BLaER1 treated with 17β-estradiol and CSF1 and Interleukin-3, amounts not matched to agents 10 nM and 100 nM (cell line): ENCODE measurements at regions not wholly inside any gene's neighbourhood (a gene's known extent, or its start where the extent isn't known, plus 50 kb on each side); places are given as distances from the start of the nearest gene placed in this dataset.

Source experiments
- H3K27ac ChIP-seq, 11 experiments: shearing (Covaris generic); formaldehyde crosslinking; 2 replicates each; pipeline ENCODE4 v1.8.1; 2022
- H3K27me3 ChIP-seq, 11 experiments: shearing (Covaris generic); formaldehyde crosslinking; 2 replicates each; pipeline ENCODE4 v1.8.1; 2022
- H3K36me3 ChIP-seq, 11 experiments: shearing (Covaris generic); formaldehyde crosslinking; 2 replicates each; pipeline ENCODE4 v1.8.1; 2022
- H3K4me1 ChIP-seq, 10 experiments: shearing (Covaris generic); formaldehyde crosslinking; 2 replicates each; pipeline ENCODE4 v1.8.1; 2022
- H3K4me2 ChIP-seq, 11 experiments: shearing (Covaris generic); formaldehyde crosslinking; 2 replicates each; pipeline ENCODE4 v1.8.1; 2022
- H3K4me3 ChIP-seq, 10 experiments: shearing (Covaris generic); formaldehyde crosslinking; 2 replicates each; pipeline ENCODE4 v1.8.1; 2022
- H3K9ac ChIP-seq, 11 experiments: shearing (Covaris generic); formaldehyde crosslinking; 2 replicates each; pipeline ENCODE4 v1.8.1; 2022
- H3K9me3 ChIP-seq, 11 experiments: shearing (Covaris generic); formaldehyde crosslinking; replicated peaks in 1 of 11; 2 replicates each; pipeline ENCODE4 v1.8.1; 2022
- H4K20me1 ChIP-seq, 11 experiments: shearing (Covaris generic); formaldehyde crosslinking; 2 replicates each; pipeline ENCODE4 v1.8.1; 2022
- Cebpa-rat ChIP-seq, 11 experiments: shearing (Covaris generic); IDR thresholded peaks; 2 replicates each; pipeline ENCODE4 v1.8.1; 2022

GRCh38 chr13:106391271-106391670 lies 144.2 kb downstream of the EFNB2 start:
- no peaks in the 10 kb centered on the region for H3K36me3 ChIP-seq
- H4K20me1 ChIP-seq: no peaks in the 10 kb centered on the region
- H3K4me2 ChIP-seq: no peak overlapping the region
- no peak overlapping the region for H3K27ac ChIP-seq
- H3K27me3 ChIP-seq: no peaks in the 10 kb centered on the region
- H3K9me3 ChIP-seq: peaks cover 0 to 4% (median 0%) of the 10 kb centered on the region in 11 experiments; a peak in 2 of 22 replicates
- TF ChIP-seq Cebpa-rat (IDR thresholded peaks at IDR 0.05): no peak
- H3K4me3 ChIP-seq: no peak overlapping the region
- no peaks in the 10 kb centered on the region for H3K4me1 ChIP-seq
- H3K9ac ChIP-seq: no peak overlapping the region

DNA sequence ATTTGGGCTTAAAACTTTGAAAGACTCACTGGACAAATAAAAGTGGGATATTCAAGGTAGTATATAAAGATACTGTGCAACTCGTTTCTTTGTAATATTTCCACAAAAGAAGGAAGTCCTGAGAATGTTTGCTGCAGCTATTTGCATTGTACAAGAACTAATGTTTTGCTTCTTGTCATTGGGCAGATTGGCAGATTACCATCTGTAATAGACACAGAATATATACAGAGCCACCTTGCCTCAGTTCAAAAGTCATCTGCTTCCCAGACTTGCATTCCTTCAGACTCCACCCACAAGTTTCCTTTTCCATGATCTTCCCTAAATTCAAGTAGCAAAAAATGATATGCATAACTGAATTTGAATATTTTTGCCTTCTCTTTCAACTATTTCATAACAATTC lies 145.1 kb downstream of the EFNB2 start:
- H3K4me3 ChIP-seq: no peak overlapping the region
- H3K4me1 ChIP-seq: no peaks in the 10 kb centered on the region
- no peaks in the 10 kb centered on the region for H3K36me3 ChIP-seq
- no peak overlapping the region for H3K4me2 ChIP-seq
- no peaks in the 10 kb centered on the region for H3K27me3 ChIP-seq
- H3K9me3 ChIP-seq: peaks cover 0 to 4% (median 0%) of the 10 kb centered on the region in 11 experiments; a peak in 2 of 22 replicates
- no peak overlapping the region for H3K27ac ChIP-seq
- no peak for TF ChIP-seq Cebpa-rat (IDR thresholded peaks at IDR 0.05)
- no peak overlapping the region for H3K9ac ChIP-seq
- H4K20me1 ChIP-seq: no peaks in the 10 kb centered on the region

GRCh38 chr13:106385654-106386053 lies 149.8 kb downstream of the EFNB2 start:
- no peak overlapping the region for H3K27ac ChIP-seq
- no peak for TF ChIP-seq Cebpa-rat (IDR thresholded peaks at IDR 0.05)
- H3K4me3 ChIP-seq: no peak overlapping the region
- no peak overlapping the region for H3K4me2 ChIP-seq
- H3K4me1 ChIP-seq: no peaks in the 10 kb centered on the region
- peaks cover 0 to 4% (median 0%) of the 10 kb centered on the region in 11 experiments; a peak in 3 of 22 replicates for H3K9me3 ChIP-seq
- no peak overlapping the region for H3K9ac ChIP-seq
- H3K36me3 ChIP-seq: no peaks in the 10 kb centered on the region
- no peaks in the 10 kb centered on the region for H3K27me3 ChIP-seq
- H4K20me1 ChIP-seq: no peaks in the 10 kb centered on the region

GRCh38 chr13:106384516-106384915 lies 150.9 kb downstream of the EFNB2 start:
- Histone ChIP-seq H4K20me1 (no peaks in the 10 kb centered on the region), H3K4me1 (no peaks in the 10 kb centered on the region), H3K4me2 (no peak overlapping the region), H3K4me3 (no peak overlapping the region), H3K36me3 (no peaks in the 10 kb centered on the region), H3K9me3 (peaks cover 0 to 4% (median 0%) of the 10 kb centered on the region in 11 experiments; a peak in 3 of 22 replicates), H3K27me3 (no peaks in the 10 kb centered on the region), H3K27ac (no peak overlapping the region), H3K9ac (no peak overlapping the region)
- no peak for TF ChIP-seq Cebpa-rat (IDR thresholded peaks at IDR 0.05)

GRCh38 chr13:106383791-106384190 lies 151.7 kb downstream of the EFNB2 start:
- Histone ChIP-seq H3K9me3 (peaks cover 0 to 4% (median 0%) of the 10 kb centered on the region in 11 experiments; a peak in 3 of 22 replicates), H3K4me1 (peaks cover 0 to 5% (median 0%) of the 10 kb centered on the region in 10 experiments; a peak in 2 of 20 replicates), H3K9ac (no peak overlapping the region), H4K20me1 (no peaks in the 10 kb centered on the region), H3K36me3 (no peaks in the 10 kb centered on the region), H3K4me3 (no peak overlapping the region), H3K27me3 (no peaks in the 10 kb centered on the region), H3K4me2 (no peak overlapping the region), H3K27ac (no peak overlapping the region)
- no peak for TF ChIP-seq Cebpa-rat (IDR thresholded peaks at IDR 0.05)

- H3K4me1 ChIP-seq: peaks cover 0 to 5% (median 0%) of the 10 kb centered on the region in 10 experiments; a peak in 2 of 20 replicates
- no peak overlapping the region for H3K9ac ChIP-seq
- no peaks in the 10 kb centered on the region for H3K36me3 ChIP-seq
- no peak overlapping the region for H3K27ac ChIP-seq
- peaks cover 0 to 4% (median 0%) of the 10 kb centered on the region in 11 experiments; a peak in 1 of 22 replicates for H3K9me3 ChIP-seq
- no peak overlapping the region for H3K4me2 ChIP-seq
- no peak overlapping the region for H3K4me3 ChIP-seq
- no peaks in the 10 kb centered on the region for H4K20me1 ChIP-seq
- H3K27me3 ChIP-seq: no peaks in the 10 kb centered on the region
- no peak for TF ChIP-seq Cebpa-rat (IDR thresholded peaks at IDR 0.05)
Observed at GRCh38 chr13:106382534-106382933, 152.9 kb downstream of the EFNB2 start.

DNA sequence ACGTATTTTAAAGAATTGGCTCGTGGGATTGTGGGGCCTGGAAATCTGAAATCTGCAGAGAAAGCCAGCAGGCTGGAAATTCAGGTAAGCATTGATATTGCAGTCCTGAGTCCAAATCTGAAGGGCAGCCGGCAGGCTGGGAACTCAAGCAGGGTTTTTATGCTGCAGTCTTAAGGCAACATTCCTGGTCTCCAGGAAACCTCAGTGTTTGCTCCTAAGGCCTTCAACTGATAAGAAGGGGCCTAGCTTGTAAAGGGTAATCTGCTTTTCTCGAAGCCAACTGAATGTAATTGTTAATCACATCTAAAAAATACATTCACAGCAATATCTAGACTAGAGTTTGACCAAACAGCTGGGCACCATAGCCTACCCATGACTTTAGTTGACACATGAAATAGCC lies 154.4 kb downstream of the EFNB2 start:
- no peak overlapping the region for H3K9ac ChIP-seq
- H3K4me1 ChIP-seq: peaks cover 0 to 14% (median 7%) of the 10 kb centered on the region in 10 experiments; a peak in 12 of 20 replicates
- no peaks in the 10 kb centered on the region for H4K20me1 ChIP-seq
- no peak for TF ChIP-seq Cebpa-rat (IDR thresholded peaks at IDR 0.05)
- H3K4me2 ChIP-seq: no peak overlapping the region
- H3K9me3 ChIP-seq: peaks cover 0 to 4% (median 0%) of the 10 kb centered on the region in 11 experiments; a peak in 3 of 22 replicates
- H3K4me3 ChIP-seq: no peak overlapping the region
- H3K27ac ChIP-seq: no peak overlapping the region
- H3K27me3 ChIP-seq: no peaks in the 10 kb centered on the region
- no peaks in the 10 kb centered on the region for H3K36me3 ChIP-seq

- TF ChIP-seq Cebpa-rat (IDR thresholded peaks at IDR 0.05): no peak
- Histone ChIP-seq H3K9ac (no peak overlapping the region), H3K36me3 (no peaks in the 10 kb centered on the region), H3K9me3 (peaks cover 0 to 16% (median 0%) of the 10 kb centered on the region in 11 experiments; a peak in 6 of 22 replicates), H3K4me2 (no peak overlapping the region), H3K27me3 (peaks cover 0 to 9% (median 0%) of the 10 kb centered on the region in 11 experiments; a peak in 3 of 22 replicates), H3K27ac (no peak overlapping the region), H3K4me1 (peaks cover 20 to 34% (median 29%) of the 10 kb centered on the region in 10 experiments), H3K4me3 (no peak overlapping the region), H4K20me1 (peaks cover 0 to 14% (median 7%) of the 10 kb centered on the region in 11 experiments; a peak in 6 of 22 replicates)
Observed at GRCh38 chr13:106377931-106378662, 157.4 kb downstream of the EFNB2 start.

GRCh38 chr13:106377341-106377740 lies 158.1 kb downstream of the EFNB2 start:
- Histone ChIP-seq H4K20me1 (peaks cover 0 to 14% (median 7%) of the 10 kb centered on the region in 11 experiments; a peak in 6 of 22 replicates), H3K36me3 (no peaks in the 10 kb centered on the region), H3K9me3 (peaks cover 0 to 15% (median 0%) of the 10 kb centered on the region in 11 experiments; a peak in 6 of 22 replicates), H3K4me3 (no peak overlapping the region), H3K4me2 (peak overlapping the region in 1 of 11 experiments; percentile 18; a peak in 2 of 22 replicates), H3K4me1 (peaks cover 28 to 42% (median 36%) of the 10 kb centered on the region in 10 experiments), H3K27ac (no peak overlapping the region), H3K27me3 (peaks cover 0 to 15% (median 0%) of the 10 kb centered on the region in 11 experiments; a peak in 3 of 22 replicates), H3K9ac (no peak overlapping the region)
- TF ChIP-seq Cebpa-rat (IDR thresholded peaks at IDR 0.05): no peak
